PC-9 (cell line): ENCODE measurements at regions not wholly inside any gene's neighbourhood (a gene's known extent, or its start where the extent isn't known, plus 50 kb on each side); places are given as distances from the start of the nearest gene placed in this dataset.

Source experiments
- BruUV-seq: library from RNA; stranded (reverse); fragments of 400-500 nt; replicated peaks from 2 replicates; lab custom pipeline; 2021; lab: Mats Ljungman, UMichigan
- CTCF ChIA-PET: fragments of 300-600 bp; sonication (Branson Sonifier 250); formaldehyde crosslinking; loops from one replicate; lab custom pipeline; 2022; ENCODE audit warnings: antibody characterized with exemption; lab: Charles Lee
- POLR2A ChIA-PET: fragments of 300-600 bp; sonication (Branson Sonifier 250); formaldehyde crosslinking; loops from one replicate; lab custom pipeline; 2022; ENCODE audit warnings: antibody characterized with exemption; ENCODE audit not compliant: unreplicated experiment; lab: Charles Lee
- DNase-seq, 2 experiments: peaks; one replicate each; pipeline versions ENCODE4 v3.0.0 to v3.0.0-alpha.2; 2015 to 2022; ENCODE audit warnings: mixed read lengths in 1 of 2
- H2AFZ ChIP-seq: fragments of 200-600 bp; sonication (generic); 2 replicates; pipeline ENCODE4 v1.8.1; 2017; ENCODE audit warnings: antibody characterized with exemption
- H3F3A ChIP-seq: fragments of 200-600 bp; sonication (generic); 2 replicates; pipeline ENCODE4 v1.8.1; 2017; ENCODE audit warnings: antibody characterized with exemption, mild to moderate bottlenecking, low read depth; ENCODE audit not compliant: insufficient read depth
- H3K27ac ChIP-seq: fragments of 200-600 bp; sonication (generic); 2 replicates; pipeline ENCODE4 v1.6.1; 2016; ENCODE audit warnings: mixed run types
- H3K27me3 ChIP-seq: fragments of 200-600 bp; sonication (generic); 2 replicates; pipeline ENCODE4 v1.6.1; 2016; ENCODE audit warnings: low read depth, mixed run types; ENCODE audit not compliant: insufficient read depth
- H3K36me3 ChIP-seq: fragments of 200-600 bp; sonication (generic); 2 replicates; pipeline ENCODE4 v1.6.1; 2016; ENCODE audit warnings: low read depth, mixed run types
- H3K4me1 ChIP-seq: fragments of 200-600 bp; sonication (generic); replicated peaks from 2 replicates; pipeline ENCODE4 v1.6.1; 2016; ENCODE audit warnings: mixed run types; ENCODE audit not compliant: insufficient read depth
- H3K4me2 ChIP-seq: fragments of 200-600 bp; sonication (generic); 2 replicates; pipeline ENCODE4 v1.6.1; 2017; ENCODE audit warnings: mixed run types
- H3K4me3 ChIP-seq: fragments of 200-600 bp; sonication (generic); 2 replicates; pipeline ENCODE4 v1.6.1; 2016; ENCODE audit warnings: mixed run types
- H3K79me2 ChIP-seq: fragments of 200-600 bp; sonication (generic); 2 replicates; pipeline ENCODE4 v1.6.1; 2017; ENCODE audit warnings: low read depth, mixed run types
- H3K9me2 ChIP-seq: fragments of 200-600 bp; sonication (generic); 2 replicates; pipeline ENCODE4 v1.8.1; 2017; ENCODE audit warnings: mild to moderate bottlenecking; ENCODE audit not compliant: insufficient read depth
- H3K9me3 ChIP-seq: fragments of 200-600 bp; sonication (generic); 2 replicates; pipeline ENCODE4 v1.8.1; 2016; ENCODE audit warnings: low read depth; ENCODE audit not compliant: insufficient read depth
- H4K20me1 ChIP-seq: fragments of 200-600 bp; sonication (generic); 2 replicates; pipeline ENCODE4 v1.8.1; 2017; ENCODE audit not compliant: insufficient read depth
- CTCF ChIP-seq: fragments of 200-600 bp; sonication (generic); conservative IDR thresholded peaks from 2 replicates; pipeline ENCODE4 v1.6.1; 2017; ENCODE audit warnings: mixed run types, antibody characterized with exemption, mild to moderate bottlenecking, moderate library complexity
- EZH2 ChIP-seq: fragments of 200-600 bp; sonication (generic); IDR thresholded peaks from 2 replicates; pipeline ENCODE4 v1.8.0; 2017; ENCODE audit warnings: antibody characterized with exemption, low read depth
- intact Hi-C: fragments of 100-400 bp; cut with micrococcal nuclease; formaldehyde crosslinking; loops from one replicate; pipeline ENCODE4 v1.10.0; 2022; ENCODE audit not compliant: unreplicated experiment

DNA sequence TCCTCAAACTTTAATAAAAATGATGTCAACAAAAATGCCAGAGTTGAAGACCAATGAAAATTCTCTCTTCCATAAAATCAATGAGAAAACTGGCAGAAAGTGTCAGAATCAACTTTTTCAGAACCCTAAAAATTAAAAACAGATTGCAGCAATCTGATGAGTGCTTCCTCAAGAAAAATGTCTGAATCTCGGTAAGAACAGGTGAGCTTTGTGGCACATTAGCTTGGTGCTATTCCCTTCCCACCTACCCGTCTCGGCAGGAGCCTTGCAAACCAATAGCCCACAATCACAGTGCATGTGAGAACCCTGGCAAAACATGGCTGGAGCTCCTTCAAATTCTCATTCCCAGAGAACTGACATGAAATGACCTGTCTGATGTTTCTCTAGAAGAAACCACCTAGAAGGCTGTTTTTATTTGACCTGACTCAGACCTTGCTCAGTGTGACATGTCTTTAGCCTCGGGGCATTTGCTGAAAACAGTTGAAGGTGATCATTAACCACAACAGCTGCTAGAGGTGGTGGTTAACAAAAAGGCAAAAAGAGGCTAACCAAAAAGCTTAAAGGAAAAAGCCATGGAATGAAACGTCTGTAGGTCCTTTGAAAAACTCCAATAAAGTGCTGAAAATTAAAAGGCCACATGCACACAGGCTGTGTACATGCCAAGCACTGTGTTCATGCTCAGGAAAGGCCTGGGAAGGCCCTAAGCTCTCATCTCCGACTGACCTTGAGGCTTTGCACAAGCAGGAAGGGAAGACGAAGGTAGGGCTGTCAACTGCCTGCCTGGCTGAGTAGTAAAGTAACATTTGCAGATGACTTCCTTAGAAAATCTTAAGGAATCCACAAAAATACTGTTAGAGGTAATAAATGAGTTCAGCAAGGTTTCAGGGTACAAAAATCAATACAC lies 253.0 kb upstream of the NSMCE3 start:
- no peak overlapping the region for H3K4me2 ChIP-seq
- no peaks in the 10 kb centered on the region for H4K20me1 ChIP-seq
- H3K9me2 ChIP-seq = no peaks in the 10 kb centered on the region
- H3K79me2 ChIP-seq = no peaks in the 10 kb centered on the region
- POLR2A ChIA-PET = no interaction called here
- H3K36me3 ChIP-seq = no peaks in the 10 kb centered on the region
- no TSS peak for BruUV-seq
- DNase-seq = no peak
- H3F3A ChIP-seq = no peaks in the 10 kb centered on the region
- H2AFZ ChIP-seq = no peak overlapping the region
- intact Hi-C loops = no loop called here
- no peaks in the 10 kb centered on the region for H3K9me3 ChIP-seq
- no peaks in the 10 kb centered on the region for H3K4me1 ChIP-seq
- H3K27me3 ChIP-seq = no peaks in the 10 kb centered on the region
- no peak overlapping the region for H3K4me3 ChIP-seq
- CTCF ChIA-PET = no interaction called here
- TF ChIP-seq EZH2 (no peak), CTCF (no peak)
- no peak overlapping the region for H3K27ac ChIP-seq

- Histone ChIP-seq H3K79me2 (no peaks in the 10 kb centered on the region), H3K27ac (no peak overlapping the region), H4K20me1 (no peaks in the 10 kb centered on the region), H3K4me1 (no peaks in the 10 kb centered on the region), H3K4me2 (no peak overlapping the region), H2AFZ (no peak overlapping the region), H3F3A (no peaks in the 10 kb centered on the region), H3K27me3 (no peaks in the 10 kb centered on the region; the same call in 1 of the 2 replicates), H3K9me2 (no peaks in the 10 kb centered on the region), H3K36me3 (no peaks in the 10 kb centered on the region), H3K4me3 (no peak overlapping the region), H3K9me3 (no peaks in the 10 kb centered on the region)
- no peak for TF ChIP-seq EZH2
- TF ChIP-seq CTCF = no peak
- no TSS peak for BruUV-seq
- CTCF ChIA-PET = no interaction called here
- intact Hi-C loops = no loop called here
- no peak for DNase-seq
- POLR2A ChIA-PET = no interaction called here
These were observed 248.8 kb upstream of the NSMCE3 start for GRCh38 chr15:29518442-29518841.

DNA sequence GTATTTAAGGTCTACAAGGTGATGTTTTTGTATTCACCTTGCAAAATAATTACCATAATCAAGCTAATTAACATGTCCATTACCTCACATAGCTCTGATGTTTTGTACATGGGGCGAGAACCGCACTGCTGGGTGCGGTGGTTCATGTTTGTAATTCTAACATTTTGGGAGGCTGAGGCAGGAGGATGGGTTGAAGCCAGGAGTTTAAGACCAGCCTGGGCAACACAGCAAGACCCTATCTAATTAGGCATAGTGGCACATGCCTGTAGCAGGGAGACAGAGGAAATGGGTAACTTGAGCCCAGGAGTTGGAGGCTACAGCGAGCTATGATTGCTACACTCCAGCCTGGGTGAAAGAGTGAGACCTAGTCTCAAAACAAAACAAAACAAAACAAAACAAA lies 248.2 kb upstream of the NSMCE3 start:
- Histone ChIP-seq H3K4me1 (no peaks in the 10 kb centered on the region), H3K9me3 (no peaks in the 10 kb centered on the region), H3K9me2 (no peaks in the 10 kb centered on the region), H3K27me3 (no peaks in the 10 kb centered on the region; the same call in 1 of the 2 replicates), H3K36me3 (no peaks in the 10 kb centered on the region), H3K27ac (no peak overlapping the region), H3K4me3 (no peak overlapping the region), H4K20me1 (no peaks in the 10 kb centered on the region), H3K79me2 (no peaks in the 10 kb centered on the region), H3K4me2 (no peak overlapping the region), H3F3A (no peaks in the 10 kb centered on the region), H2AFZ (no peak overlapping the region)
- intact Hi-C loops = no loop called here
- no TSS peak for BruUV-seq
- CTCF ChIA-PET = no interaction called here
- DNase-seq = no peak
- TF ChIP-seq EZH2 = no peak
- no peak for TF ChIP-seq CTCF
- POLR2A ChIA-PET = no interaction called here
